Vagina (tissue), 2 donors: ENCODE measurements at regions not wholly inside any gene's neighbourhood (a gene's known extent, or its start where the extent isn't known, plus 50 kb on each side); places are given as distances from the start of the nearest gene placed in this dataset.

ENCODE experiments used
- DNase-seq, 2 donors: peaks; one replicate each; pipeline ENCODE4 v3.0.0-alpha.2; 2017; ENCODE audit errors: extremely low spot score in 2 of 2
- H3K27ac ChIP-seq: fragments of 200-600 bp; sonication (generic); one replicate; pipeline ENCODE4 v1.5.1; 2019
- H3K27me3 ChIP-seq: fragments of 200-600 bp; sonication (generic); one replicate; pipeline ENCODE4 v1.5.1; 2019
- H3K36me3 ChIP-seq, 2 donors: fragments of 200-600 bp; sonication (generic); one replicate each; pipeline ENCODE4 v1.5.1; 2017 to 2019
- H3K4me1 ChIP-seq: fragments of 200-600 bp; sonication (generic); one replicate; pipeline ENCODE4 v1.5.1; 2019
- H3K4me3 ChIP-seq, 2 donors: fragments of 200-600 bp; sonication (generic); 1 replicate in 1 of 2; 2 replicates in 1 of 2; pipeline ENCODE4 v1.5.1; 2016 to 2019
- H3K9me3 ChIP-seq: fragments of 200-600 bp; sonication (generic); one replicate; pipeline ENCODE4 v1.5.1; 2019
- CTCF ChIP-seq, 3 experiments: fragments of 450-650 bp in 2 of 3; fragments of 200-600 bp in 1 of 3; sonication (generic) in 1 of 3; IDR thresholded peaks; one replicate each; pipeline ENCODE4 v1.5.1; 2017 to 2019; ENCODE audit warnings: antibody characterized with exemption in 3 of 3, mild to moderate bottlenecking in 2 of 3, moderate library complexity in 2 of 3
- POLR2A ChIP-seq, 2 donors: fragments of 450-650 bp; IDR thresholded peaks; one replicate each; pipeline ENCODE4 v1.6.1; 2017; ENCODE audit warnings: antibody characterized with exemption in 2 of 2, mild to moderate bottlenecking in 2 of 2, moderate library complexity in 2 of 2
- POLR2AphosphoS5 ChIP-seq, 2 donors: sonication (generic); formaldehyde crosslinking; IDR thresholded peaks; one replicate each; pipeline ENCODE4 v1.9.0; 2017; ENCODE audit warnings: antibody characterized with exemption in 2 of 2, mild to moderate bottlenecking in 2 of 2, low read depth in 1 of 2; ENCODE audit not compliant: insufficient read depth in 1 of 2
- intact Hi-C: fragments of 100-400 bp; cut with DNase I; formaldehyde crosslinking; loops from one replicate; pipeline ENCODE4 v1.15.1; 2023

DNA sequence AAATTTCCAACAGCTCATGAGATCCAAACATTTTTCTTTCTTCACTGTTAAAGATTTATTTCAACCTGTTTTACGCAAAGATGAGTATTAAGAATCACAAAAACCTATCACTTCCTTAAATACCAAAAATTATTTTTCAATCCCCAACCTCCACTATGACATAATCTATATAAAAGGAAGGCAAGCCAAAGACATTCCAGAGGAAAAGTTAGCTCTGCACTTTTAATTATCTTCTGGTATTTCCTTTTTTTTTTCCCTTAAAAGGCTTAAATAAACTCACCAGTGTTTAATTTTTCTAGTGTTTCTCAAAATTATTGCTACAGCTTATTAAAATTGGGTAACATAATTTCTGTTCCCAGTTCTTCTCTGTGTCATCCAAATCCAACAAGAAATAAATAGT, 75.9 kb downstream of the BMP4 start:
- Histone ChIP-seq H3K4me3 (no peak overlapping the region), H3K27me3 (no peaks in the 10 kb centered on the region), H3K4me1 (no peaks in the 10 kb centered on the region), H3K36me3 (no peaks in the 10 kb centered on the region), H3K27ac (no peak overlapping the region), H3K9me3 (no peaks in the 10 kb centered on the region)
- TF ChIP-seq POLR2A (IDR thresholded peaks at IDR 0.05) = no peak
- peak in 1 of 2 donors; percentile 12 for TF ChIP-seq POLR2AphosphoS5 (IDR thresholded peaks at IDR 0.05; ENCODE audit: insufficient read depth in 1 of 2, low read depth in 1 of 2)
- TF ChIP-seq CTCF (IDR thresholded peaks at IDR 0.05) = no peak
- DNase-seq = no peak
- intact Hi-C loops = no loop called here

- TF ChIP-seq POLR2A (IDR thresholded peaks at IDR 0.05) = no peak
- TF ChIP-seq CTCF (IDR thresholded peaks at IDR 0.05) = no peak
- TF ChIP-seq POLR2AphosphoS5 (IDR thresholded peaks at IDR 0.05; ENCODE audit: insufficient read depth in 1 of 2, low read depth in 1 of 2) = no peak
- no peaks in the 10 kb centered on the region for H3K27me3 ChIP-seq
- no peaks in the 10 kb centered on the region for H3K36me3 ChIP-seq
- intact Hi-C loops = no loop called here
- no peak overlapping the region for H3K4me3 ChIP-seq
- peaks cover 5% of the 10 kb centered on the region for H3K4me1 ChIP-seq
- H3K27ac ChIP-seq = no peak overlapping the region
- no peaks in the 10 kb centered on the region for H3K9me3 ChIP-seq
- no peak for DNase-seq
These were observed 76.9 kb downstream of the BMP4 start for GRCh38 chr14:53879747-53880146.

DNA sequence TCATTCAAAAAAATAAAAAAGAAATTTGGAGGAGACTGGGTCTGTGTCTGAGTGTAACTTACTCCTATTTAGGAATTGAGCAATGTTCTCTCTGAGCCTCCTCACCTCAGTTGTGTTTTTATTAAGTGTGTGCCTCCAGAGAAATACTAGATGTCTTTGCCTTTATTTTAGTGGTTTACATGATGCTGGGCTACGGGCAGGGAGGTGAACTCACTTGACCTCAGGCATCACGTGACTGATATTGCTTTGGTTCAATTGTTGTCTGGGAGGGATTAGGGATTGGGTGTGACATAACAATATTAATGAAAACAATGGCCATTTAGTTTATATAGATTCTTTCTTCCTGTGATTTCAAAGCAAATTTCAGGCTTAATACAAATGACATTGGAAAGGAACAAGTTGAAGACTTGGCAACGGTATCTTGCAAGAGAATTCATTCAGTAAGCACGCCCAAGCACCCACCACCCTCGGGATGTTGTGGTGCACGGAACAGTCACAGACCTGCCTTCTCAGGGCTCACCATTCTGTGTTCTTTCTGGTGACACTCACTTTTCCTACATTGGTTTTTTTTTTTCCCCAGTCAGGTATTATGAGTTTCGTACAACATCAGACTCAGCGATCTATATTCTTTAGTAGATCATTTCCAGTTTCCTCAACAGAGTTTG, 77.5 kb downstream of the BMP4 start:
- Histone ChIP-seq H3K4me1 (peaks cover 7% of the 10 kb centered on the region), H3K36me3 (no peaks in the 10 kb centered on the region), H3K27me3 (no peaks in the 10 kb centered on the region), H3K4me3 (no peak overlapping the region), H3K27ac (no peak overlapping the region), H3K9me3 (no peaks in the 10 kb centered on the region)
- no peak for DNase-seq
- no peak for TF ChIP-seq POLR2AphosphoS5 (IDR thresholded peaks at IDR 0.05; ENCODE audit: insufficient read depth in 1 of 2, low read depth in 1 of 2)
- TF ChIP-seq CTCF (IDR thresholded peaks at IDR 0.05) = no peak
- no peak for TF ChIP-seq POLR2A (IDR thresholded peaks at IDR 0.05)
- intact Hi-C loops = no loop called here

DNA sequence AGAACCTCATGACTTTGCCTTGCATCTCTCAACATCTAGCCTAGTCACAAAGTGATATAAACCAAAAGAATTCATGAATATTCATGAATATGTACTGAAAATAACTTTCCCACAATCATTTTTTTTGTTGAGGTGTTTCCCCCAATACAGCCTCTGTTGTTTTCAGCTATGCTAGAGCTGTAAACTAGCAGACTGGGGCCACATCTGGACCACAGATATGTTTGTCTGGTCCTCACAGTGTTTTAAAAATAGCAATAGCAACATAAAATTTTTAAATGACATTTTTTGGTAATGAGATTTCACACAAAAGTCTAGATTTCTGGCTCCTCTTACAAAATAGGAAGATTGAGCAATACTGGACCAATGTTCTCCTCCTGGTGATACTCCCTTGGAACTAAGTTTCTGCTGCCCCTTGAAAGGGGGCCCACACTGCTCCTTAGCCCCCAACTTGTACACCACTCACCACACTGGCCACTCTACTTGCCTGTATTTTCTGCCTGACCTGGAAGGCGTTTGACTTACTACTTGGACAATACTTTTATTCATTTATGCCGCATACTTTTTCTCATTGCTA, 81.2 kb downstream of the BMP4 start:
- intact Hi-C loops = no loop called here
- H3K4me1 ChIP-seq = peaks cover 19% of the 10 kb centered on the region
- H3K36me3 ChIP-seq = no peaks in the 10 kb centered on the region
- TF ChIP-seq CTCF (IDR thresholded peaks at IDR 0.05) (no peak), POLR2A (IDR thresholded peaks at IDR 0.05) (no peak), POLR2AphosphoS5 (IDR thresholded peaks at IDR 0.05; ENCODE audit: insufficient read depth in 1 of 2, low read depth in 1 of 2) (no peak)
- no peaks in the 10 kb centered on the region for H3K27me3 ChIP-seq
- DNase-seq = no peak
- H3K27ac ChIP-seq = no peak overlapping the region
- H3K9me3 ChIP-seq = no peaks in the 10 kb centered on the region
- H3K4me3 ChIP-seq = no peak overlapping the region

DNA sequence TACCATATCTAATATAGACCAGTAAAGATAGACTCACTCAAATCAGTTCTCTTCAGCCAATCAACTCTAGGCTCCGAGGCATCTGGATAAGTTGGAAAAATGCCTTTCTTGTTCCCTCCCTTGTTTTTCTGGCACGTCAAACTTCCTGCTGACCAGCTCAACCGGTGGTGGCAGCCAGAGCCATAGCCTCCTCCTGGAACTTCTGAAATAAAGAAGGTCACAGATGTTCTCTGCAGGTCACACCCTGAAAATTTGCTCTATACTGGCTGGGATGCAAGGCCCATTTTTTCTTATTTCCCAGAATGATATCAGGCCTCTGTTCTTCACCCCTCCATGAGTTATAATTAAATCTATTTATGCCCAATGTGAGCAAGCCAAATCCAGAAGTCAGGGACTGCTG, 81.9 kb downstream of the BMP4 start:
- TF ChIP-seq POLR2AphosphoS5 (IDR thresholded peaks at IDR 0.05; ENCODE audit: insufficient read depth in 1 of 2, low read depth in 1 of 2) = no peak
- TF ChIP-seq POLR2A (IDR thresholded peaks at IDR 0.05) = no peak
- no peak for TF ChIP-seq CTCF (IDR thresholded peaks at IDR 0.05)
- no peaks in the 10 kb centered on the region for H3K27me3 ChIP-seq
- intact Hi-C loops = no loop called here
- H3K4me1 ChIP-seq = peaks cover 19% of the 10 kb centered on the region
- H3K4me3 ChIP-seq = no peak overlapping the region
- H3K36me3 ChIP-seq = no peaks in the 10 kb centered on the region
- H3K27ac ChIP-seq = no peak overlapping the region
- DNase-seq = no peak
- no peaks in the 10 kb centered on the region for H3K9me3 ChIP-seq
